K562 (cell line): ENCODE measurements at regions not wholly inside any gene's neighbourhood (a gene's known extent, or its start where the extent isn't known, plus 50 kb on each side); places are given as distances from the start of the nearest gene placed in this dataset.
A peak's percentile ranks its signal among the peaks of the same experiment; 100 is the strongest.

Experiments used
- CBX1 ChIP-seq: sonication (generic); IDR thresholded peaks from 2 replicates; pipeline ENCODE4 v1.6.1; 2016; ENCODE audit warnings: antibody characterized with exemption, low read depth, mild to moderate bottlenecking
- EWSR1 ChIP-seq: fragments of 450-650 bp; IDR thresholded peaks from 2 replicates; pipeline ENCODE4 v1.6.1; 2018; ENCODE audit warnings: borderline replicate concordance, mild to moderate bottlenecking, low read depth, moderate library complexity; ENCODE audit not compliant: partially characterized antibody
- FOXA3 ChIP-seq, 2 experiments: fragments of 450-650 bp in 1 of 2; sonication (generic) in 1 of 2; formaldehyde crosslinking; IDR thresholded peaks in 1 of 2; conservative IDR thresholded peaks in 1 of 2; 2 replicates each; pipeline versions ENCODE4 v1.4.0 to v1.8.0; 2020 to 2022; ENCODE audit warnings: mild to moderate bottlenecking in 2 of 2, missing genetic modification reagents in 1 of 2
- HCFC1 ChIP-seq: IDR thresholded peaks from 2 replicates; pipeline ENCODE4 v1.6.1; 2012; ENCODE audit warnings: low read depth, low read length, improper control_type of control experiment
- MTA3 ChIP-seq: fragments of 450-650 bp; formaldehyde crosslinking; IDR thresholded peaks from 2 replicates; pipeline ENCODE4 v1.6.1; 2017; ENCODE audit warnings: mild to moderate bottlenecking, borderline replicate concordance
- NCOA6 ChIP-seq: fragments of 450-650 bp; IDR thresholded peaks from 2 replicates; pipeline ENCODE4 v1.6.1; 2017; ENCODE audit warnings: mild to moderate bottlenecking
- NR2C1 ChIP-seq, 2 experiments: fragments of 450-650 bp; IDR thresholded peaks; 2 replicates each; pipeline ENCODE4 v1.6.1; 2017; ENCODE audit warnings: mild to moderate bottlenecking in 2 of 2, antibody characterized with exemption in 1 of 2, inconsistent platforms in 1 of 2, missing compliant biosample characterization in 1 of 2, missing genetic modification characterization in 1 of 2
- NR2F6 ChIP-seq: fragments of 450-650 bp; formaldehyde crosslinking; IDR thresholded peaks from 2 replicates; pipeline ENCODE4 v1.4.0; 2020; ENCODE audit warnings: mild to moderate bottlenecking
- SNIP1 ChIP-seq: fragments of 450-650 bp; IDR thresholded peaks from 2 replicates; pipeline ENCODE4 v1.7.1; 2017; ENCODE audit warnings: low read depth, mild to moderate bottlenecking
- SRSF1 ChIP-seq: fragments of 200-400 bp; formaldehyde crosslinking; IDR thresholded peaks from 2 replicates; pipeline ENCODE4 v1.6.1; 2017; ENCODE audit warnings: mild to moderate bottlenecking, low read depth, low read length, moderate library complexity
- STAT5A ChIP-seq: IDR thresholded peaks from 2 replicates; pipeline ENCODE4 v1.6.1; 2012; ENCODE audit warnings: low read length, inconsistent platforms, borderline replicate concordance
- XRCC3 ChIP-seq: fragments of 450-650 bp; IDR thresholded peaks from 2 replicates; pipeline ENCODE4 v1.6.1; 2017; ENCODE audit warnings: mild to moderate bottlenecking, moderate library complexity
- ZFP30 ChIP-seq: fragments of 250-450 bp; sonication (Bioruptor Pico); IDR thresholded peaks from 2 replicates; pipeline ENCODE4 v1.8.0; 2022; ENCODE audit warnings: moderate library complexity, mild to moderate bottlenecking, inconsistent platforms, borderline replicate concordance
- ZNF217 ChIP-seq: sonication (generic); formaldehyde crosslinking; IDR thresholded peaks from 2 replicates; pipeline ENCODE4 v1.8.0; 2022; ENCODE audit warnings: mild to moderate bottlenecking, missing genetic modification reagents
- ZNF263 ChIP-seq: sonication (generic); formaldehyde crosslinking; IDR thresholded peaks from 2 replicates; pipeline ENCODE4 v1.8.0; 2022; ENCODE audit warnings: mild to moderate bottlenecking, missing genetic modification reagents, borderline replicate concordance
- ZNF384 ChIP-seq: IDR thresholded peaks from 2 replicates; pipeline ENCODE4 v1.6.1; 2012; ENCODE audit warnings: low read depth, low read length, improper control_type of control experiment
- TF ChIP-seq, protein P1 (sequence below), 2 experiments: fragments of 450-650 bp; IDR thresholded peaks; 2 replicates each; pipeline ENCODE4 v1.6.1; 2016
- TF ChIP-seq, protein P2 (sequence below): fragments of 450-650 bp; IDR thresholded peaks from 2 replicates; pipeline ENCODE4 v1.6.1; 2016; ENCODE audit warnings: mild to moderate bottlenecking
- TF ChIP-seq, protein P3 (sequence below): fragments of 450-650 bp; IDR thresholded peaks from 2 replicates; pipeline ENCODE4 v1.7.0; 2016; ENCODE audit warnings: borderline replicate concordance
- TF ChIP-seq, protein P4 (sequence below), 3 experiments: fragments of 200-800 bp in 1 of 3; fragments of 250-450 bp in 1 of 3; fragments of 450-650 bp in 1 of 3; sonication (Bioruptor Pico) in 1 of 3; sonication (Bioruptor generic) in 1 of 3; formaldehyde crosslinking in 1 of 3; IDR thresholded peaks; 2 replicates each; pipeline versions ENCODE4 v1.6.1 to v1.8.0; 2016 to 2022; ENCODE audit warnings: mild to moderate bottlenecking in 2 of 3, missing genetic modification characterization in 2 of 3, missing compliant biosample characterization in 1 of 3, moderate library complexity in 1 of 3

DNA sequence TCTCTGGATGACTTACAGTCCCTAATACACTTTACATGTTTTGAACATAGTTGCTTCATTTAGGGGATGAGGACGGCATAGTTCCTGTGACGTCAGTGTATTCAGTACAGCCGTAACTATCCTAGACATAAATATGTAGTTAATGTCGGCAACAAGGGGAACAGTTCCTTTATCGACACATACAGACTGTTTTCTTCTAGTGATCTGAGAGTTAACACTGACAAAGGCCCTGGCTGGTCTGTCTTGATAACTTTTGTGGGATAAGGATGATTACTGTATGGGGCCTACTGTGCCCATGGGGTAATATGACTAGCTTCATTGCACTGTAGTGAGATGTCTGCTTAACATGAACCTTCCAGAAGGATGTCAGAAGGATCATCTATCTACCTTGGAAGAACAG, 131.2 kb downstream of the ZNF518B start (continued):
- TF ChIP-seq, protein P1, sequence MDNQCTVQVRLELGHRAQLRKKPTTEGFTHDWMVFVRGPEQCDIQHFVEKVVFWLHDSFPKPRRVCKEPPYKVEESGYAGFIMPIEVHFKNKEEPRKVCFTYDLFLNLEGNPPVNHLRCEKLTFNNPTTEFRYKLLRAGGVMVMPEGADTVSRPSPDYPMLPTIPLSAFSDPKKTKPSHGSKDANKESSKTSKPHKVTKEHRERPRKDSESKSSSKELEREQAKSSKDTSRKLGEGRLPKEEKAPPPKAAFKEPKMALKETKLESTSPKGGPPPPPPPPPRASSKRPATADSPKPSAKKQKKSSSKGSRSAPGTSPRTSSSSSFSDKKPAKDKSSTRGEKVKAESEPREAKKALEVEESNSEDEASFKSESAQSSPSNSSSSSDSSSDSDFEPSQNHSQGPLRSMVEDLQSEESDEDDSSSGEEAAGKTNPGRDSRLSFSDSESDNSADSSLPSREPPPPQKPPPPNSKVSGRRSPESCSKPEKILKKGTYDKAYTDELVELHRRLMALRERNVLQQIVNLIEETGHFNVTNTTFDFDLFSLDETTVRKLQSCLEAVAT (IDR thresholded peaks at IDR 0.05), result 0 out of 4 replicates have a peak, but pooled peaks of 1 of the 2 experiments have one; percentile 43
- TF ChIP-seq MTA3 (peak; percentile 89), ZNF384 (no peak), ZNF263 (CRISPR knock-in tag) (no peak), NCOA6 (no peak), SRSF1 (no peak), SNIP1 (no peak), ZFP30 (CRISPR knock-in tag) (no peak), STAT5A (peak; percentile 91), NR2C1 (IDR thresholded peaks at IDR 0.05) (no peak), NR2C1 (tag; IDR thresholded peaks at IDR 0.05) (no peak), HCFC1 (no peak), FOXA3 (CRISPR knock-in tag; conservative IDR thresholded peaks at IDR 0.05 in 1 of 2, IDR thresholded peaks at IDR 0.05 in 1 of 2) (peak in 1 of 2 experiments; percentile 46; a peak in 2 of 4 replicates), XRCC3 (no peak), EWSR1 (no peak), ZNF217 (CRISPR knock-in tag) (no peak), CBX1 (no peak), NR2F6 (CRISPR knock-in tag) (no peak)
- TF ChIP-seq, protein P2, sequence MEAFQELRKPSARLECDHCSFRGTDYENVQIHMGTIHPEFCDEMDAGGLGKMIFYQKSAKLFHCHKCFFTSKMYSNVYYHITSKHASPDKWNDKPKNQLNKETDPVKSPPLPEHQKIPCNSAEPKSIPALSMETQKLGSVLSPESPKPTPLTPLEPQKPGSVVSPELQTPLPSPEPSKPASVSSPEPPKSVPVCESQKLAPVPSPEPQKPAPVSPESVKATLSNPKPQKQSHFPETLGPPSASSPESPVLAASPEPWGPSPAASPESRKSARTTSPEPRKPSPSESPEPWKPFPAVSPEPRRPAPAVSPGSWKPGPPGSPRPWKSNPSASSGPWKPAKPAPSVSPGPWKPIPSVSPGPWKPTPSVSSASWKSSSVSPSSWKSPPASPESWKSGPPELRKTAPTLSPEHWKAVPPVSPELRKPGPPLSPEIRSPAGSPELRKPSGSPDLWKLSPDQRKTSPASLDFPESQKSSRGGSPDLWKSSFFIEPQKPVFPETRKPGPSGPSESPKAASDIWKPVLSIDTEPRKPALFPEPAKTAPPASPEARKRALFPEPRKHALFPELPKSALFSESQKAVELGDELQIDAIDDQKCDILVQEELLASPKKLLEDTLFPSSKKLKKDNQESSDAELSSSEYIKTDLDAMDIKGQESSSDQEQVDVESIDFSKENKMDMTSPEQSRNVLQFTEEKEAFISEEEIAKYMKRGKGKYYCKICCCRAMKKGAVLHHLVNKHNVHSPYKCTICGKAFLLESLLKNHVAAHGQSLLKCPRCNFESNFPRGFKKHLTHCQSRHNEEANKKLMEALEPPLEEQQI, result peak; percentile 90
- TF ChIP-seq, protein P3, sequence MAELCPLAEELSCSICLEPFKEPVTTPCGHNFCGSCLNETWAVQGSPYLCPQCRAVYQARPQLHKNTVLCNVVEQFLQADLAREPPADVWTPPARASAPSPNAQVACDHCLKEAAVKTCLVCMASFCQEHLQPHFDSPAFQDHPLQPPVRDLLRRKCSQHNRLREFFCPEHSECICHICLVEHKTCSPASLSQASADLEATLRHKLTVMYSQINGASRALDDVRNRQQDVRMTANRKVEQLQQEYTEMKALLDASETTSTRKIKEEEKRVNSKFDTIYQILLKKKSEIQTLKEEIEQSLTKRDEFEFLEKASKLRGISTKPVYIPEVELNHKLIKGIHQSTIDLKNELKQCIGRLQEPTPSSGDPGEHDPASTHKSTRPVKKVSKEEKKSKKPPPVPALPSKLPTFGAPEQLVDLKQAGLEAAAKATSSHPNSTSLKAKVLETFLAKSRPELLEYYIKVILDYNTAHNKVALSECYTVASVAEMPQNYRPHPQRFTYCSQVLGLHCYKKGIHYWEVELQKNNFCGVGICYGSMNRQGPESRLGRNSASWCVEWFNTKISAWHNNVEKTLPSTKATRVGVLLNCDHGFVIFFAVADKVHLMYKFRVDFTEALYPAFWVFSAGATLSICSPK, result no peak
- TF ChIP-seq, protein P4, sequence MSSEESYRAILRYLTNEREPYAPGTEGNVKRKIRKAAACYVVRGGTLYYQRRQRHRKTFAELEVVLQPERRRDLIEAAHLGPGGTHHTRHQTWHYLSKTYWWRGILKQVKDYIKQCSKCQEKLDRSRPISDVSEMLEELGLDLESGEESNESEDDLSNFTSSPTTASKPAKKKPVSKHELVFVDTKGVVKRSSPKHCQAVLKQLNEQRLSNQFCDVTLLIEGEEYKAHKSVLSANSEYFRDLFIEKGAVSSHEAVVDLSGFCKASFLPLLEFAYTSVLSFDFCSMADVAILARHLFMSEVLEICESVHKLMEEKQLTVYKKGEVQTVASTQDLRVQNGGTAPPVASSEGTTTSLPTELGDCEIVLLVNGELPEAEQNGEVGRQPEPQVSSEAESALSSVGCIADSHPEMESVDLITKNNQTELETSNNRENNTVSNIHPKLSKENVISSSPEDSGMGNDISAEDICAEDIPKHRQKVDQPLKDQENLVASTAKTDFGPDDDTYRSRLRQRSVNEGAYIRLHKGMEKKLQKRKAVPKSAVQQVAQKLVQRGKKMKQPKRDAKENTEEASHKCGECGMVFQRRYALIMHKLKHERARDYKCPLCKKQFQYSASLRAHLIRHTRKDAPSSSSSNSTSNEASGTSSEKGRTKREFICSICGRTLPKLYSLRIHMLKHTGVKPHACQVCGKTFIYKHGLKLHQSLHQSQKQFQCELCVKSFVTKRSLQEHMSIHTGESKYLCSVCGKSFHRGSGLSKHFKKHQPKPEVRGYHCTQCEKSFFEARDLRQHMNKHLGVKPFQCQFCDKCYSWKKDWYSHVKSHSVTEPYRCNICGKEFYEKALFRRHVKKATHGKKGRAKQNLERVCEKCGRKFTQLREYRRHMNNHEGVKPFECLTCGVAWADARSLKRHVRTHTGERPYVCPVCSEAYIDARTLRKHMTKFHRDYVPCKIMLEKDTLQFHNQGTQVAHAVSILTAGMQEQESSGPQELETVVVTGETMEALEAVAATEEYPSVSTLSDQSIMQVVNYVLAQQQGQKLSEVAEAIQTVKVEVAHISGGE (CRISPR knock-in tag; IDR thresholded peaks at IDR 0.05), result peak in 1 of 3 experiments; percentile 65; a peak in 1 of 6 replicates
